HG02623 (cell line): ENCODE measurements at regions not wholly inside any gene's neighbourhood (a gene's known extent, or its start where the extent isn't known, plus 50 kb on each side); places are given as distances from the start of the nearest gene placed in this dataset.

Source experiments
- ATAC-seq: cut with Tn5 transposase; IDR thresholded peaks from one replicate; pipeline ENCODE4 v1.9.1; 2021; ENCODE audit warnings: moderate library complexity; ENCODE audit not compliant: unreplicated experiment

- ATAC-seq, result no peak
Measured at GRCh38 chr12:30508205-30508967, 187.3 kb downstream of the IPO8 start.

GRCh38 chr12:30507576-30507975 is 188.1 kb downstream of the IPO8 start:
- ATAC-seq, result no peak

GRCh38 chr12:30506411-30506810 is 189.3 kb downstream of the IPO8 start:
- ATAC-seq, result no peak

- ATAC-seq, result no peak
Measured at GRCh38 chr12:30501718-30502117, 194.0 kb downstream of the IPO8 start.

GRCh38 chr12:30500532-30500931 is 195.1 kb downstream of the IPO8 start:
- no peak for ATAC-seq

GRCh38 chr12:30485230-30485890 is 210.3 kb downstream of the IPO8 start:
- no peak for ATAC-seq

GRCh38 chr12:30484658-30485057 is 211.0 kb downstream of the IPO8 start:
- no peak for ATAC-seq

- ATAC-seq, result no peak
Measured at GRCh38 chr12:30482650-30483049, 213.0 kb downstream of the IPO8 start.

GRCh38 chr12:30473274-30473673 is 222.4 kb downstream of the IPO8 start:
- no peak for ATAC-seq

- no peak for ATAC-seq
Measured at GRCh38 chr12:30466093-30466585, 229.5 kb downstream of the IPO8 start.

GRCh38 chr12:30463636-30464035 is 232.0 kb downstream of the IPO8 start:
- no peak for ATAC-seq

- no peak for ATAC-seq
Measured at GRCh38 chr12:30462249-30462648, 233.4 kb downstream of the IPO8 start.

GRCh38 chr12:30461026-30461615 is 234.5 kb downstream of the IPO8 start:
- no peak for ATAC-seq

GRCh38 chr12:30458453-30458852 is 237.2 kb downstream of the IPO8 start:
- ATAC-seq, result no peak

GRCh38 chr12:30457621-30458289 is 237.9 kb downstream of the IPO8 start:
- ATAC-seq, result no peak

GRCh38 chr12:30450872-30451271 is 244.8 kb downstream of the IPO8 start:
- ATAC-seq, result no peak

- ATAC-seq, result no peak
Measured at GRCh38 chr12:30450226-30450625, 245.4 kb downstream of the IPO8 start.

- ATAC-seq, result no peak
Measured at GRCh38 chr12:30448038-30448437, 247.6 kb downstream of the IPO8 start.

- no peak for ATAC-seq
Measured at GRCh38 chr12:30447061-30447750, 248.5 kb downstream of the IPO8 start.

GRCh38 chr12:30442461-30442860 is 253.2 kb downstream of the IPO8 start:
- no peak for ATAC-seq
